HG02763 (cell line): ENCODE measurements at regions not wholly inside any gene's neighbourhood (a gene's known extent, or its start where the extent isn't known, plus 50 kb on each side); places are given as distances from the start of the nearest gene placed in this dataset.
"Not testable (repeated sequence)": the region's sequence is repeated elsewhere in the genome, so short reads cannot be mapped to it uniquely, and the experiment has no call there.

Experiments
- ATAC-seq: cut with Tn5 transposase; IDR thresholded peaks from one replicate; pipeline ENCODE4 v1.9.1; 2021; ENCODE audit warnings: mild to moderate bottlenecking, moderate library complexity; ENCODE audit not compliant: unreplicated experiment

DNA sequence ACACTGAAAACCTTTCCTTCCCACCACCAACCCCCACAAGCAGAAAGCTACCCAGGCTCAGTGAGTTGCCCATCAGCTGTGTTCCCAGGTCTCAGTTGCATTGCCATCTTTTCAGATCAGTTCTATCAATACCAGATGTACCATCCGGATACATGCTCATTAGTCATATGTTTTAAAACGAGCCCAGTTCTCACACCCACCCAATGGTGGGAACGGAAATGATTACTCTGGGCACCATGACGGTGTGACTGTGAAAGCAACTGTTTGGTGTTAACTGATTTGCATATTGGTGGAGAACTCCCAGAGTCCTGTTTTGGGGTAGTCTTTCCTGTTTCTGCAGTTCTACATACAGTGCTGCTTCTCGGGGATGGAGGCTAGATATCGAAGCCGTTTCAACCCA, 212.3 kb downstream of the TRIM36 start:
- ATAC-seq: peak; percentile 68

DNA sequence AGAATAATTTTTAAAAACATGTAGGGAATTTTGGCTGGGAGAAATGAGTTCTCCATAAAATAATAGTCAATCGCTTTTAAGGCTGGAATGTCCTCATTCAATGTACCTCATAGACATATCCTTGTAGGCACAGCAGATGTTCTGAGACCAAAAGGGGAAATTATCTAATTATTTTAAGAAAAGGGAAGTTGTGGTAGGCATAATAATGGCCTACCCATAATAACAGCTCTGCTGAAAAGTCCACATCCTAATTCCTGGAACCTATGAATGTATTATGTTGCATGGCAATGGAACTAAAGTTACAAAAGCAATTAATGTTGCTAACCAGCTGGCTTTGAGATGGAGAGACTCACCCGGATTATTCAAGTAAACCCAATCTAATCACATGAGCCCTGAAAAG, 216.1 kb downstream of the TRIM36 start:
- no peak for ATAC-seq

DNA sequence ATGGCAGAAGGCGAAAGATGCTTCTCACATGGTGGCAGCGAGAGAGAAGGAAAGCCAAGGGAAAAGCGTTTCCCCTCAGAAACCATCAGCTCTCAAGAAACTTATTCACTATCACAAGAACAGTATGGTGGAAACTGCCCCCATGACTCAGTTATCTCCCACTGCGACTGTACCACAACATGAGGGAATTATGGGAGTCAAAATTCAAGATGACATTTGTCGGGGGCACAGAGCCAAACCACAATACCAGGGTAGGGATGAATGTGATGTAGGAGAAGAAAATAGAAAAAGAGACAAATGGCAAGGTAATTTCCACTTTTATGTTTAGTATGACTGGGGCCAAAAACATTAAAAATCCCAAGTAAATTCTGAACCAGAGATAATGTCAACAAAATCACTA, 216.8 kb downstream of the TRIM36 start:
- ATAC-seq: no peak

DNA sequence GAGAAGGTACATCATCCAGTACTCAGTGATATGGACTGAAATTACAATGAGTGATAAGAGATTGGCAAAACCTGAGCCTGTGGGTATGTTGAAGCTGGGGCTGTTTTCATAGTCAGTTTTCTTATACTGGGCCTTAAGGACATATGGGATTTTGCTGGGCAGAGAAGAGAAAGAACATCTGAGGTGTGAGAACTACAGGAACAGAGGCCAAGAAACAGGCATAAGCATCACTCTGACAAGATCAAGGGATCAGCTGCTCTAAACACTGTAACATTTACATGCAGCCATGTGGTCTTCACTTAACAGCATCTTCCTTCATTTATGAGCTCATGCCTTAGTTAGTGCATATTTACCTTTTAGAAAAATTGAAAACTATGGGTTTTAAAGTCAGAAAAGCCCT, 220.0 kb downstream of the TRIM36 start:
- ATAC-seq: no peak

DNA sequence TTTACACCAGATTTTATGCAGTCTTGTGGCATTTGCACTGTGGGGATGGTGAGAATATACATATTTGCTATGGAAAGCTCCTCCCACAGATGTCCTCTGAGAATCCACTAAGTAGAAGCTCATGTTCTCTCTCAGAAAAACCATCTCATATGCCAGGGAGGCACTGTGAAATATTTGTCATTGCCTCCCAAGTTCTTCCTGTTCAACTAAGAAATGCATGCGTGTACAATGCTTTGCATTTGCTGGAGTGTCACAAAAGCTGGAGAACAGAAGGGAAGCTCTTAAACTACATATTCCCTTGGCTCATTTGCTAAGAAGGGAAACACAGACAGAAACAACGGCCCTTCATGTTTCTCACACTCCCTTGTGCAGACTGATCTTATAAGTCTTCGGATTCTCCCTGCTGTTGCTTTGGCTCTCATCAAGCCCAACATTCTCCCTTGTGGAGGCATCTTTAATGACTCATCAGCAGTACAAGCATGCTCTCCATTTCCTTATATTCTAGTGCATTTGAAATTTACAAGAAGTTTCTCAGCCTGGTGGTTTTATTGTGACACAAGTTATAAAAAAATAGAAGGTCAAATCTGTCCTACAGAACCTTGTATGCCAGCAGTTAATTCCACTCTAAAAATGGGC, 220.6 kb downstream of the TRIM36 start:
- no peak for ATAC-seq

DNA sequence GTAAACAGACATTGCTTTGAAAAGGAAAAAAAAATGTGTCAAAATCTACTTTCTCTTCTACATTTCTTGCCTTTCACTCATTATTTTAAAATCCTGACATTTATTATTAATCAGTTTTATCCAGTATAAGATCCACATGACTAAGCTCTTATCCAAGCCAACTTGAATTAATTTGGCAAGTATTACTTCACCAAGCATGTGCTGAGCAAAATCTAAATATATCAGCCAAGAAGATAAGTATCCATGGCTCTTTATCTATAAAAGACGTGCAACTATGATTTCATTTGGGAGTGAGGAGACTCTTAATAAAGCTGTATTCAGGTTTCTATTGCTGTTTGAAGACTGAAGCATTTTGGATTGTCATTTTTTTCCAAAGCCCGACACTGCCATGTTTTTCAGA, 221.3 kb downstream of the TRIM36 start:
- ATAC-seq: no peak

DNA sequence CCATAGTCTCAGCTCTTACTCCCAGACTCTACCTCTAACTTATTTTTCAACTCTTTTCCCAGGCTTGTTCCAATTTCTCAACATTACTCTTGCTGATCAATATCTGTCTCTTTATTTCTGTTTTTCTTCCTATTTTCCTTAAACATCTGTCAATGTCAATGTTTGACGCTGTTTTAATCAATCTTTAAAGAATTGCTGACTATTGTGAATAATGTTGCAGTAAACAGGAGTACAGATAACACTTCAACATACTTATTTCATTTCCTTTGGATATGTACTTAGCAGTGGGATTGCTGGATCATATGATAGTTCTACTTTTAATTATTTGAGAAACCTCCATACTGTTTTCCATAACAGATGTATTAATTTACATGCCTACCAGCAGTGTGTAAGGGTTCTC, 229.0 kb downstream of the TRIM36 start:
- ATAC-seq: no peak

DNA sequence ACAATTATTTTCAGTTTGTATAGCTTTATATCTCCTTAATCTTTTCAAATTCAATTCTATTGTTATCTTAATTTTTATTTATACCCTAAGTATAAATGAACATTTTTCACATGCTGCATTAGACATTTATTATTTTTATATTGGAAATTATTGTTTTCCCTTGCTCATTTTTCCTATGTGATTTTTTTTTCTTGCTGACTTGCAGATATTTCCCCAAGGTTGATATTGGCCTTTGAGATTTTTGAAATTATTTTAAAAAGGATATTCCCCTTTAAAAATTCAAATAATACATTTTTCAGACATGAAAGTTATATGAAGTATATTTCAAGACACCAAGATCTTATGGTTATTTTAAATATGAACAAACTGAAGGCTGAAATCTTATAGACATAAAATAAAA, 234.2 kb downstream of the TRIM36 start:
- ATAC-seq: no peak

DNA sequence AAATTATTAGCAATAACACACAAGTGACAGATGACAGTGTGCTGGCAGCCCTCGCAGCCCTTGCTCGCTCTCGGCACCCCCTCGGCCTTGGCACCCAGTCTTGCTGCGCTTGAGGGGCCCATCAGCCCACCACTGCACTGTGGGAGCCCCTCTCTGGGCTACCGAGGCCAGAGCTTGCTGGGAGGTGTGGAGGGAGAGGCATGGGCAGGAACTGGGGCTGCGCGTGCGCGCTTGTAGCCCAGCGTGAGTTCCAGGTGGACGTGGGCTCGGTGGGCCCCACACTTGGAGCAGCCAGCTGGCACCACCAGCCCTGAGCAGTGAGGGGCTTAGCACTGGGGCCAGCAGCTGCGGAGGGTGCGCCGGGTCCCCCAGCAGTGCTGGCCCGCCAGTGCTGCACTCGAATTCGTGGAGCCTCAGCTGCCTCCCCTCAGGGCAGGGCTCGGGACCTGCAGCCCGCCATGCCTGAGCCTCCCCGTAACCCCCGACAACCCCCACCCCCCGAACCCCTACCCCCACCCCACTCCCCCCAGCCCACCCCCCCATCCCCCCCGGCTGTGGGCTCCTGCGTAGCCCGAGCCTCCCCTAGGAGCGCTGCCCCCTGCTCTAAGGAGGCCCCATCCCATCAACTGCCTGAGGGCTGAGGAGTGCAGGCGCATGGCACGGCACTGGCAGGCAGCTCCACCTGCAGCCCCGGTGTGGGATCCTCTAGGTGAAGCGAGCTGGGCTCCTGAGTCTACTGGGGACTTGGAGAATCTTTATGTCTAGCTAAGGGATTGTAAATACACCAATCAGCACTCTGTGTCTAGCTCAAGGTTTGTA, 240.9 kb downstream of the TRIM36 start:
- no peak for ATAC-seq

DNA sequence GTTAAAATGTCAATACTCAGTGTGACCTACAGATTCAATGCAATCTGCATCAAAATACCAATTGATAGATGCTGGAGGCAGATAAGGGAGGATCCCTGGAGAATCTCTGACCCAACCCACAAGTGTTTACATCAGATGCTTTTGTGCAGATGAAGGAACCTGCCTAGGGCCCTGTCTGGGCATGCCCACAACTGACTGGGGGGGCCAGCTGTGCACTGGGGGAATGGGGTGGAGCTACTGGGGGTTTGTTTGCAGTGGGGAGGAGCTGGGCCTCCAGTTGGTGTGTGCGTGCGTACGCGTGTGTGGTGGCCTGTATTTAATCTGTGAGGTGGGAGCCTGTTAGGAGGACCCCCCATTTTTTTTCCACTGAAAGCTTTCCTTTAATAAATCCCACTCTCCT, 244.9 kb downstream of the TRIM36 start:
- no peak for ATAC-seq

DNA sequence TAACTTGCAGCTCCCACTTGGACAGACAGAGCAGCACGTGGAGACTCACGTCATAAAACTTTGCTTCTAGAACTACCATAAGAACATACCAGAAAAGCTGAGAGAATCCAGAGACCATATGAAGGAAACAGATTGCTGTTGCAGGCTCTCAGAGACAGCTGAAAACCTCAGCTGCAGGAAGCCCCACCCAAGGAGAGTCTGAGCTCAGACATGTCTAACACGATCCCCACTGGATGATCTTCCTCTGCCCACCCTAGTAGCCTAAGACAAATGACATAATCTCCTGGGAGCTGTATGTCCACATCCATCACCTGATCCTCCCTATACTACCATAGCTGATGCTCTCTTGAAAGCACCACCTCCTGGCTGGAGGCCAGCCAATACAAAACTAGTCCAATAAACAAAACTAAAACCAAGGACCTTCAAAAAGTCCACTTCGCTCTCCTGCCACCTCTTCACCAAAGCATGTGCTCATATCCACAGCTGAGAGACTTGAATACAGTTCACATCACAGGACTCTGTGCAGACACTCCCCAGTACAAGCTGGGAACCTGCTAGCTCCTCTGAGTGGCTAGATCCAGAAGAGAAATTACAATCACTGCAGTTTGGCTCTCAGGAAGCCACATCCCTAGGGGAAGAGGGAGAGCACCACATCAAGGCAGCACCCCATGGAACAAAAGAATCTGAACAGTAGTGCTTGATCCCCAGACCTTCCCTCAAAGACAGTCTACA, 257.4 kb downstream of the TRIM36 start:
- ATAC-seq: no peak

DNA sequence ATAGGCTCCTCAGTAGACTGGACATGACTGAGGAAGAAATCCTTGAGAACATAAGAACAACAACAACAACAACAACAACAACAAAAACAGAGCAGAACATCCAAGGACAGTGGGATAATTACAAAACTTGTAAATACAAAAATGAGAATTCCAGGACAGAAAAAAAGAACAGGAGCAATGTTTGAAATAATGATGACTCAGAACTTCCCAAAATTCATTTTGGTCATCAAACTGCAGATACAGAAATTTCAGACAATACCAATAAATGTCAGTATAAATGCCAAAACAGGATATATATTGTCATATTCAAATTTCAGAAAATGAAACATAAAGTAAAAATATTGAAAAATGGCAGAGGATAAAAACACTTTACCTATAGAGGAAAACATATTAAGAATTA, 259.0 kb downstream of the TRIM36 start:
- ATAC-seq: no peak

DNA sequence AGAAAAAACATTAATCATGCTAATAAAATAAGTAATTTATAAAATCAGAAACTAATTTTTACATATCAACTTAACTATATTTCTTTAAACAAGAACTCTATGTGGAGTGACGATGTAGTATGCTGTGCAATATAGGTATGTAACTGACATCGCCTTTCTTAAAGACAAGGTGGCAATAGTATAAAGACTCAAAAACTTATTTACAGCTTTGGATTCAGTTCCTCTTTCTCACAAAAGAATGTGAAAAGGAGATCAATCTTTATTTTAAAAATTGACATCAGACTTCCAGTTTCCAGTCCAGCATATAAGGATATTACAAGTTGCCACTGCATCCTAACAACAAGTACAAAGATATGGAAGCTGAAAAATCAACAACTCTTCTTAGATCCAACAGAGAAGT, 260.3 kb downstream of the TRIM36 start:
- ATAC-seq: no peak

DNA sequence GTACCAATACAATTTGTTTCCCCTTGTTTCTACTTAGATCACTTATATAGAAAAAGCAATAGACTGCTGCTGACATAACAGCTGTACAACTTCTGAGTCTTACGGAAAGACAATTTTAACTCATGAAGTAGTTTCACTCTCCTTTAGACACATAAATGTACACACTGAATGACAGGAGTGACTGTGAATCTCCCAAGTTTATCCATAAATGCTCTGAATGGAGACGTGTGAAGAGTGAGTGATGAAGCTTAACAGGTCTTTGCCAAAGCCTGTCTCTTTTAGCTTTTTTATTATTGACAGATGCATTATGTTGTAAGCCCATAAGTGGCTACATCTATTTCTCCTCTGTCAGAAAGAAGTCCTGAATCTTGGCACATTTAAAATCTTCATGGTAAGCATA, 265.9 kb downstream of the TRIM36 start:
- no peak for ATAC-seq

DNA sequence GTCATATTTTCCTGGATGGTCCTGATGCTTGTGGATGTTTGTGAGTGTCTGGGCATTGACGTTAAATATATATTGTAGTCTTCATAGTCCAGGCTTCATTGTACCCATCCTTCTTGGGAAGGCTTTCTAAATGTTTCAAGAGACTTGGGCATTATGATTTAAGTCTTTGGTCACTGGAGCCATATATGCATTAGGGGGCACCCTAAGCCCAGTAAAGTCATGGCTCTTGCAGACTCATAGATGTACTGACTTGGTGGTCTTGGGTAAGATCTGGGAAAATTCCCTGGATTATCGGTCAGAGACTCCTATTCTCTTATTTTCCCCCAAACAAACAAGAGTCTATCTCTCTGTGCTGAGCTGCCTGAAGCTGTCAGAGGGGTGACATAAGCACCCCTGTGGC, 271.1 kb downstream of the TRIM36 start:
- no peak for ATAC-seq

DNA sequence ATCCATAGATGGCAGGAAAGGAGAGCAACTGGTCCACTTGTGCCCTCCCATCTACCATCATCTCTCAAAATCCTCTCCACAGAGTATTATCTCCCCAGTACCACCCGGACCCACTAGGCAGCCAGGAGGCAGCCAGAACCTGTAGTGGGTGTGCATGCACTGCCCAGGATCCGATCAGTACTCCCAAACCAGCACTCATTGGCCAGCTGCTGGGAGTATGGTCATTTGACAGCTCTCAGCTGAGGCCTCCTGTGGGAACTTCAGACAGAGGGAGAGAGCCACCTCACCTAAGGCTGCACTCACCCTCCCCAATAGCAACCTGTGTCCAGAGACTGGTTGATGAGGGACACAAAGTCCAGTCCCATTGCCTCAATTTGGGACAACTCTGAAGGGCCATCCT, 286.0 kb downstream of the TRIM36 start:
- no peak for ATAC-seq

DNA sequence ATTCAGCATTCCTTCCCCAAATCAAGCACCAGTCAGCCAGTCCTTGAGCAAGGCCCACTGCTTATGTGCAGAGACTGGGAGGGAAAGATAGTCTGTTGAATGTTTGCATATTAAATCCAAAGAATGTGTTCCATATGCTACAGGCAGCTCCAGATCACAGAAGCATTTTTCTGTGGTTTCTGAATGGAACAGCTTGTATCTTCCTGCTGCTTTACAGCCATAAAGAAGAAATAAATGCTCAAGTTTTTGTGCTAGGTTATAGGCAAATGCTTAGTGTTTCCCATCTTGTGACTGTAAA, 310.3 kb downstream of the TRIM36 start:
- ATAC-seq: no peak

DNA sequence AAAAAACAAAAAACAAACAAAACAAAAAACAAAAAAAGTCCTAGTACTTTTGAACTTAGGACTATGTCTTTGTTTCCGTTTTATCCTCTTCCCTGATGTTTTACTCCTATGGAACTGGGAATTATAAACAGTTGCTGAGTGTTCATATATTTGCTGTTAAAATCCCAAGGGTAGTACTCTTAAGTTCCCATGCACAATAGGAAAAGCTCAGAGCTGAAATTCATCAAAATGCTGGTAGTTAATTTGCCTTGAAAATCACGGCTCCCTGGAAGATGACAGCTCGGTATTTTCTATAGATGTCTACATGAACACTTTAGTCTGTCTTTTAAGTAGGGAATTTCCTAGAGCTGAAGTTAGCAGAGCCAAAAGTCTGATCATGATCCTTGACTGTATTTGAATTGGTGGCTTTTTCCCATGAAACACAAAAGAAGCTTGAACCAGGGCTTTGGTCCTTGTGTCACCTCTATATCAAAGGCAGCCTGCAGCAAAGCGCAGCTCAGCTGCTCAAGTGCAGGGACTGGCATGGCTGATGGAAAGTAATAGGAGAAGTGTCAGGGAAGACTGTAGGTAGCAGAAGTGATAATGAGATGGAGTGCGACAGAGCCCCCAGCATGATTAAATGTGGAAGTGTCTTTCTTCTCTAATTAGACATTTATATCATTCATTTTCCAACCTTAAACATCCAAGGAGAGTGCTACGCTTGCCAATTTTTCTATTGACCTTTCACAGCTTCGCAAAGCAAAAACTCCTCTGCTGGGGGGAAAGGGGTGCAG, 310.9 kb downstream of the TRIM36 start:
- ATAC-seq: no peak

DNA sequence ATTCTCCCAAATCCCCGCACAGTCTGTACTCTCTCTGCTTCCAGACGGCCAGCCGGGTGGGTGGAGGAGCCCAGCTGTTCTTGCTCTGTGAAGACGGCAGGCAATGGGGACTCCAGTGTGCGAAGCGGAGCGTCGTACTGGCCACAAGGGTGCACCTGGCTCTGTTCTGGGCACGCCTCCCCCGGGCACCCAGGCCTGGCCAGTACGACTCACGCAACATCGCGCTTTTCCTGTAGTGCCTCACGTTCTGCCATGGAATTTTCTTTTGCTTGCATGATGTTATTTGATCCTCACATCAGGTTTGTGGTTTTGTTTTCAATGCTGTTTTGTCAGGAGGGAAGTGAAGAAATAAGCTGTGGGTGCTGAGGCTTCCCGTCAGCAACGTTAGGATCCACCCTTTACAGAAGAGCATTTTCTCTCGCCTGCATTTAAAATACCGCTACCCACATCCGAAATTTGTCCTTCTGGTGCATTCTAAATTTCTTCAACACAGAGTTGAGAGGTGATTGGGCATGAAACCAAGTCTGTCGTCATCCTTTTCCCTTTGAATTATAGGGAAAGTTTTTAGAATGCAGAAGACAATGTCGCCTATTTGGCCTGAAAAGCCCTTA, 311.7 kb downstream of the TRIM36 start:
- ATAC-seq: no peak

DNA sequence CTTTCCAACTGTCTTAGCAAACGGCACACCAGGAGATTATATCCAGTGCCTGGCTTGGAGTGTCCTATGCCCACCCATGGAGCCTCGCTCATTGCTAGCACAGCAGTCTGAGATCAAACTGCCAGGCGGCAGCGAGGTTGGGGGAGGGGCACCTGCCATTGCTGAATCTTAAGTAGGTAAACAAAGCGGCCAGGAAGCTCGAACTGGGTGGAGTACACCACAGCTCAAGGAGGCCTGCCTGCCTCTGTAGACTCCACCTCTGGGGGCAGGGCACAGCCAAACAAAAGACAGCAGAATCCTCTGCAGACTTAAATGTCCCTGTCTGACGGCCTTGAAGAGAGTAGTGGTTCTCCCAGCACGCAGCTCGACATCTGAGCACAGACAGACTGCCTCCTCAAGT, 325.0 kb downstream of the TRIM36 start:
- not testable (repeated sequence) for ATAC-seq

DNA sequence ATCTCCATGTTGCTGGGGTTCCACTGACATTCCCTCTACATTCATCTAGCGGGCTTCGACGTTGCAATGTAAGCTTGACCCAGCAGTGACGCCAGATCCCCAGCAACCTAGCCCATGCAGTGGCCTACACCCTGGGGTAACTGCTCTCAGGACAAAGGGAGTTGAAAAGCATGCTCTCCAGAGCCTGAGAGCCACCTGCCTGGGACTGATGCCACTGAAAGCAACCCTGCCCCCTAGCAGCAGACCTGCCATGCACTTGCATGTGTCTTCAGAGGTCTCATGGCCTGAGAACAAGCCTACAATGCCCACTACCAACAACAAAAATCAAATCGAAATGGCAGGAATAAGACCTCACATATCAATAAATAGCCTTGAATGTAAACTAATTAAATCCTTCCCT, 330.3 kb downstream of the TRIM36 start:
- ATAC-seq: no peak
